Activated CD4-positive, CD25-positive, alpha-beta regulatory T cell treated with anti-CD3 and anti-CD28 coated beads, Interleukin-2, amount 50 U/mL, for 24 hours (primary cell): ENCODE measurements at regions not wholly inside any gene's neighbourhood (a gene's known extent, or its start where the extent isn't known, plus 50 kb on each side); places are given as distances from the start of the nearest gene placed in this dataset.
"Not testable (repeated sequence)": the region's sequence is repeated elsewhere in the genome, so short reads cannot be mapped to it uniquely, and the experiment has no call there.

ENCODE experiments used
- ATAC-seq, 2 donors: fragments of 150-1000 bp; cut with Tn5 transposase; one replicate each; pipeline ENCODE4 v1.10.0; 2021; ENCODE audit warnings: mild to moderate bottlenecking in 1 of 2, moderate library complexity in 1 of 2

DNA sequence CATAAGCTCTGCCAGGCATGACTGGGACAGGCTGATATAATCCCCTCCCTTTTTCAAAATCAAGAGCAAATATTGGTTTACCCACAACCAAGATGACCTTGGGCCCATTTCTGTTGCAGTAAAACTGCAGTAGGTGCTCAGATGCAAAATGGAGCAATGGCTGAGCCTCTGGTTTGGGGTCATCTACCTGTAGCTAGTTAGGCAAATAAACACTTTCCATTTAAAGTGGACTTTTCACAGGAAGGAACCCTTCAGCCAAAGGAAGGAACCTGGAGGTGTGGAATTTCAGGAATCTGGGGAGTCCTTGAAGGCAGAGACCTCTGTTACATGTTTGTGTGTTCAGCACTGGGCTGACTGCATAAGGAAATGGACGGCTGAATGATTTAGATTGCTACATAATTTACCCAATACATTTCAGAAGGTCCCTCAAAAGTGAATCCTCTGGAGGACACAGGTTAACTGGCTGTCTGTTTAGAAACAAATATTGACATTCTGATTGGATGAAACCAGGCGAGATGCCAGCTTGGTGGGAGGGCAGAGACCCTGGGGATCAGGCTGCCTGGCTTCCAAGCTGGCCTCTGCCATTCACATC is 170.1 kb upstream of the ZNF618 start:
- ATAC-seq = no peak

DNA sequence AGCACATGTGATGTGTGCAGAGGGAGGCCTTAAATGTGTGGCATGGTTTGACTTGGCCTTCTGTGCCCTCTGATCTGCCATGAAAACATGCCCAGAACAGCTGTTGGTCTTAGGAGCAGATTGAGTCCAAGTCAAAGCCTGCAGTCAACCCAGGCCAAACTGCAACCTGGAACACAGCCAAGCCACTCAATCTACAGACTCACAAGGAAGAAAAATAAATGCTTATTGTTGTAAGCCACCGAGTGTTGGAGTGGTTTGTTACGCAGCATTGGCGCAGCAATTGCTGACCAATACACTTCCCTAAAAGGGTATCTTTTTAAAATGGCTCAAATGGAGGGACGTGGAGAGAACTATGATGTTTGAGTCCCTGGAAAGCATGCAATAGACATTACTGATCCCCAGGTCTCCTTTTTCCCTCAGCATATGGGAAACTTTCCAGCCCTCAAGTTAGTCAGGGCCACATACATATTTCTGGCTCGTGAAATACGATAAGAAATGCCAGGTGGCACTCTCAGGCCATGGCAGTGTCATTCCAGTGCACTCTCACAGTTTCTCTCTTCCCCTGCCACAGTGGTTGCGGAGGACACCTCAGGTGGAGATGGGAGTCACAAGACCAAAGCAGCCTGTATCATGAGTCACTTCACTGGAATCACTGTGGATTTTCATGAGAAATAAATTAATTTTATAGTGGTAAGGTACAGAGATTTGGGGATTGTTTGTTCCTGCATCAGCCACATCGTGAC is 168.0 kb upstream of the ZNF618 start:
- ATAC-seq = no peak

DNA sequence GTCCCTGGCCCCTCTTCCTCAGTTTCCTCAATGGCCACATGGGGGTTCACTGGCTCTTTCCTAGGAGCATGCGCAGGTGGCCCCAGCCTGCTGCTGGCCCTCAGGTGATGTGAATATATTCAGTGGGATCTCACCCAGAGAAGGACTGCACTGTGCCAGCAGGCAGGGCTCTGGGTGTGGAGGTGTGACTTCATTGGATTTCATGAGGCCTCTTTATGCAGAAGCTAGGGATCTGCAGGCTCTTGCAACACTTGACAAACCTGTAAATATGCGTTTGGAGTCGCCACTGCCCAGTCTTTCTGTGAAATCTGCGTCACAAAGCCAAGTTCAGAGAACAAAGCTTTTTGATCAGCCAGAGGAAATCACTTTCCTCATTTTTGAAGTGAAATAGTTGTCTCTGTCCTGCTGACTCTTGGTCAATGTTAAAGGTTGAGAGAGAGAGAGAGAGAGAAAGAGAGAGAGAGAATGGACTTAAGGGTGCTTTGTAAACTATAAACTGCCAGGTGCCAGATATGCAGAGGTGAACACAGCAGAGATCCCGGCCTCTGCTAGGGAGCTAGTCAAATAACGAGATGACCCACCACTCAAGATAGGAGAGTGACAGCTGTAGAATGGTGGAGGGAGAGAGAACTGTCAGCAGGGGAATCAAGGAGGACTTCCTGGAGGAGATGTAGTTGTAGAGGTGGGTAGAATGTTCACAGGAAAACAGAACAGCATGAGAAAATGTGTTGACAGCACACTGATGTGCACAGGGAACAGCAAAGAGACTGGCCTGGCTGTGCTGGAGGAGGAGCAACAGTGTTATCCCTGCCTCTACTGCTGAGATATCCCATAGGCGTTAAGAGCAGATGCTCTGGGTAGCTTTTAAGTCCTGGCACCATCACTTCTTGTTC is 167.0 kb upstream of the ZNF618 start:
- no peak for ATAC-seq

- ATAC-seq = no peak
Measured at GRCh38 chr9:113709721-113710120, 166.4 kb upstream of the ZNF618 start.

GRCh38 chr9:113711251-113711650 is 164.9 kb upstream of the ZNF618 start:
- ATAC-seq = no peak

DNA sequence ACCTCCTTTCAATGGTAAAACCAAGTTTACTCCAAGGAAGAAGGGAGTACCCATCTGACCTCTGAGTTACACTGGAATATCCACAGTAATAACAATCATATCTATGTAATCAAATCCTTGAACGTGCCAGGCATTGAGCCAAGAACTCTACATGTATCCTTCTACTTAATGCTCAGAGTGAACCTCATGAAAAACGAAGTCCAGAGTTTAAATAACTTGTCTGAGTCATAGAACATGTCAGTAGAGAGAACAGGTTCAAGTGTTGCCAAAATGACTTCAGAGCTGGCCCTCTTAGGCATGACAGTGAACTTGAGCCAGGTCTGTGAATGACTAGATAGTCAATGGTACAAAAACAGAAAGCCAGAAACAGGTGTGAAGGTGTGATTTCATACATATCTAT is 164.1 kb upstream of the ZNF618 start:
- no peak for ATAC-seq

DNA sequence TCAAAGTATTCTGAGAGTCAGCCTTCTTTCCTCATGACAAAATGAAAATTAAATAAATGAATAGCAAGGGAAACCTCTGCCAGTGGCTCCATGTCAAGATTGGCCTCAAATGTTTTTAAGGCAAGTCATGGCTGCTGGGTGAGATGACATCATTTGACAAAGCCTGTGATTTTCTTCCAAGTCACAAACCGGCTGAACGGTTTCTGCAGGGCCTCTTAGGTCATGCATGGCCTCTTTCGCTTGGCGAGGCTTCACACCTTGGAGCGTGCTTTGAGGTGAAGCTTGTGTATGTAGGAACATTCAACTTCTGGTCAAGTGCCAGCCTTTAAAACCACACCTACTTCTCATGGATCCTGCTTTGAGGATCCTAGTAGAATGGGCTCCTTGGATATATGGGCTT is 161.0 kb upstream of the ZNF618 start:
- no peak for ATAC-seq

DNA sequence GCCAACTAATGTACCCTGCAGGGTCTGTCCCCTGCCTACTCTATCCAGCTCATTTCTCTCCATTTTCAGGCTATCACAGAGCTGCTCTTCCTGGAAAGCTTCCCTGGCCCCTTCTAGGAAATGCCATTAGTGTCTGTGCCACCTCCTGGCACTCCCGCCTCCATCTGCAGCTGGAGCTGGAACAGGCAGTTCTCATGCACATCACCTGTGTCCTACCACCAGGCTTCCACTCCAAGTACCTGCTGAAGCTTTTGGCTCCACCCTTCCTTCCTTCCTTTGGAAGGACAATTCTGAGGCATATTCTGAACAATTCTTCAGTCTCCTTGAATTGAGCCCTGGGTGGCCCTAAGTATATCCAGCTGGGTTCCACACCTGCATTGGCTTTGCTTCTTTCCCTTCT is 156.2 kb upstream of the ZNF618 start:
- no peak for ATAC-seq

GRCh38 chr9:113720495-113720894 is 155.6 kb upstream of the ZNF618 start:
- no peak for ATAC-seq

DNA sequence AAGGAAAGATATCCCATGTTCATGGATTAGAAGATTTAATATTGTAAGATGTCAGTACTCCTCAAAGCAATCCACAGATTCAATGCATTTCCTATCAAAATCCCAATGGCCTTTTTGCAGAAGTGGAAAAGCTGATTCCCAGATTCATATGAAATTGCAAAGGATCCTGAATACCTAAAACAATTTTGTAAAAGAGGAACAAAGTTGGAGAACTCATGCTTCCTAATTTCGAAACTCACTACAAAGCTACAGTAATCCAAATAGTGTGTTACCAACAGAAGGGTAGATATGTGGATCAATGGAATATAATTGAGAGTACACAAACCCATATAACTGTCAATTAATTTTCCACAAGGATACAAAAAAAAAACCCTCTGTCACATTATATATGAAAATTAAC is 154.3 kb upstream of the ZNF618 start:
- no peak for ATAC-seq

- no peak for ATAC-seq
Measured at GRCh38 chr9:113724202-113724601, 151.9 kb upstream of the ZNF618 start.

- ATAC-seq = no peak
Measured at GRCh38 chr9:113728989-113729388, 147.1 kb upstream of the ZNF618 start.

GRCh38 chr9:113734826-113735225 is 141.3 kb upstream of the ZNF618 start:
- no peak for ATAC-seq

DNA sequence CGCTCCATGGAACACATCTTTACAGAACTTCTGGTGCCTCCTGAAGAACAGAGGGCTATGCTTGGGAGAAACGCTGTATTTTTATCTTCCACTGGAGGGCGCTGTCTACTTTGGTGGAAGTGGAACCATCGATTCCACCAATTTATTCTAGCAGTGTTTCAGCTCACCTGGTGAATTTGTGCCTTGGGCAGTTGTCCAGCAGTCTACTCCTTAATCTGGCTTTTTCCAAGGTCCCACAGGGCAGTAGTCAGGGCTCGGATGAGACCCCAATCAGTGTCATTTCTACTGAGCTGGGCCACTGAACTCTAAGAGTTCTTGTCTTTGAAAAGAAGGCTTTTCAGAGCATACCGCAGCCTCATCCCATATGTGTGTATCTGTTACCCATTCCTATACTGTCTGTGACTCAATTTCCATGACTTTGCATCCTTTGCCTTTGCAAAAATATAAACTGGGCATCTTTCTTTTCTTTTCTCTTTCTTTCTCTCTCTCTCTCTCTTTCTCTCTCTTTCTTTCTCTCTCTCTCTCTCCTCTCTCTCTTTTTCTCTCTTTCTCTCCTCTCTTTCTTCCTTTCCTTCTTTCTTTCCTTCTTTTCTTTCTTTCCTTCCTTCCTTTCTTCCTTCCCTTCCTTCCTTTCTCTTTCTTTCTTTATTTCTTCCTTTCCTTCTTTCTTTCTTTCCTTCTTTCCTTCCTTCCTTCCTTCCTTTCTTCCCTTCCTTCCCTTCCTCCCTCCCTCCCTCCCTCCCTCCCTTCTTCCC is 138.4 kb upstream of the ZNF618 start:
- no peak for ATAC-seq

GRCh38 chr9:113738496-113738892 is 137.6 kb upstream of the ZNF618 start:
- no peak for ATAC-seq

DNA sequence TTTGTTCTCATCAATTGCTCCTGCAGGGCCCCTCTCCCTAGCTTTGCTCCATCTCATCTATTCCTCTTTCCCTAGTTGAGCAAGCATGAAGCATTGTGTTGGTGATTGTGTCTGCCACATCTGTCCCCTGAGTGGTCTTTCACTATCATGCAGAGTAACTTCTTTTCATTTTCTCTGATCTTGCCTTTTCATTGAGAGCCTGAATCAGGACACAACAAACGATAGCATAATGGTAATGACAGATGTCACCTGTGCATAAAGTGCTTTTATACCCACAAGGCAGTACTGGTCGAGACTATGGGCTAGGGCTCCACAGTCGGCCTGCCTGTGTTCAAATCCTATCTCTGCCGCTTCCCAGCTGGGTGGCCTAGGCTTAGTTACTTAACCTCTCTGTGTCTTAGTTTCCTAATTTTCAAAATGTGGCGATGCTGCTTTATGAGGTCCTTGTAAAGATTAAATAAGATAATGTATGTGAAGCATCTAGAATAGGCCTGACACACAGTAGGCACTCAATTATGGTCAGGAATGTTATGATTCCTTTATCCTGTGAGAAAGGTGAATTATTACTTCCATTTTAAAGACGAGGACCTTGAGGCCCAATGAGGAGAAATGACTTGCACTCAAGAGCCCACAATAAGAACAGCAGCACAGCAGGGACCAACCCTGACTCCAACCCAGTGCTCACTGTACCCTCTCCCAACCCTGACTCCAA is 137.1 kb upstream of the ZNF618 start:
- peak in 1 of 2 donors; percentile 13 for ATAC-seq

DNA sequence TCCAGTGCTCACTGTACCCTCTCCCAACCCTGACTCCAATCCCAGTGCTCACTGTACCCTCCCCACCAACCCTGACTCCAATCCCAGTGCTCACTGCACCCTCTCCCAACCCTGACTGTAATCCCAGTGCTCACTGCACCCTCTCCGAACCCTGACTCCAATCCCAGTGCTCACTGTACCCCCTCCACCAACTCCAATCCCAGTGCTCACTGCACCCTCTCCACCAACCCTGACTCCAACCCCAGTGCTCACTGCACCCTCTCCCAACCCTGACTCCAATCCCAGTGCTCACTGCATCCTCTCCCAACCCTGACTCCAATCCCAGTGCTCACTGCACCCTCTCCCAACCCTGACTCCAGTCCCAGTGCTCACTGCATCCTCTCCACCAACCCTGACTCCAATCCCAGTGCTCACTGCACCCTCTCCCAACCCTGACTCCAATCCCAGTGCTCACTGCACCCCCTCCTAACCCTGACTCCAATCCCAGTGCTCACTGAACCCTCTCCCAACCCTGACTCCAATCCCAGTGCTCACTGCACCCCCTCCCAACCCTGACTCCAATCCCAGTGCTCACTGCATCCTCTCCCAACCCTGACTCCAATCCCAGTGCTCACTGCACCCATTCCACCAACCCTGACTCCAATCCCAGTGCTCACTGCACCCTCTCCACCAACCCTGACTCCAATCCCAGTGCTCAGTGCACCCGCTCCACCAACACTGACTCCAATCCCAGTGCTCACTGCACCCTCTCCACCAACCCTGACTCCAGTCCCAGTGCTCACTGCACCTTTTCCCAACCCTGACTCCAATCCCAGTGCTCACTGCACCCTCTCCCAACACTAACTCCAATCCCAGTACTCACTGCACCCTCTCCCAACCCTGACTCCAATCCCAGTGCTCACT is 136.3 kb upstream of the ZNF618 start:
- not testable (repeated sequence) for ATAC-seq

GRCh38 chr9:113740508-113741500 is 135.3 kb upstream of the ZNF618 start:
- ATAC-seq = not testable (repeated sequence)
